PC-3 (cell line): ENCODE measurements at regions not wholly inside any gene's neighbourhood (a gene's known extent, or its start where the extent isn't known, plus 50 kb on each side); places are given as distances from the start of the nearest gene placed in this dataset.

Experiments
- EZH2 ChIP-seq: fragments of 300-600 bp; sonication (generic); IDR thresholded peaks from one replicate; pipeline ENCODE4 v1.6.1; 2017; ENCODE audit warnings: antibody characterized with exemption, mild to moderate bottlenecking, low read length; ENCODE audit not compliant: unreplicated experiment
- EZH2phosphoT487 ChIP-seq: fragments of 300-600 bp; sonication (generic); IDR thresholded peaks from 2 replicates; pipeline ENCODE4 v1.6.1; 2018; ENCODE audit warnings: mild to moderate bottlenecking, antibody characterized with exemption, low read length, borderline replicate concordance

DNA sequence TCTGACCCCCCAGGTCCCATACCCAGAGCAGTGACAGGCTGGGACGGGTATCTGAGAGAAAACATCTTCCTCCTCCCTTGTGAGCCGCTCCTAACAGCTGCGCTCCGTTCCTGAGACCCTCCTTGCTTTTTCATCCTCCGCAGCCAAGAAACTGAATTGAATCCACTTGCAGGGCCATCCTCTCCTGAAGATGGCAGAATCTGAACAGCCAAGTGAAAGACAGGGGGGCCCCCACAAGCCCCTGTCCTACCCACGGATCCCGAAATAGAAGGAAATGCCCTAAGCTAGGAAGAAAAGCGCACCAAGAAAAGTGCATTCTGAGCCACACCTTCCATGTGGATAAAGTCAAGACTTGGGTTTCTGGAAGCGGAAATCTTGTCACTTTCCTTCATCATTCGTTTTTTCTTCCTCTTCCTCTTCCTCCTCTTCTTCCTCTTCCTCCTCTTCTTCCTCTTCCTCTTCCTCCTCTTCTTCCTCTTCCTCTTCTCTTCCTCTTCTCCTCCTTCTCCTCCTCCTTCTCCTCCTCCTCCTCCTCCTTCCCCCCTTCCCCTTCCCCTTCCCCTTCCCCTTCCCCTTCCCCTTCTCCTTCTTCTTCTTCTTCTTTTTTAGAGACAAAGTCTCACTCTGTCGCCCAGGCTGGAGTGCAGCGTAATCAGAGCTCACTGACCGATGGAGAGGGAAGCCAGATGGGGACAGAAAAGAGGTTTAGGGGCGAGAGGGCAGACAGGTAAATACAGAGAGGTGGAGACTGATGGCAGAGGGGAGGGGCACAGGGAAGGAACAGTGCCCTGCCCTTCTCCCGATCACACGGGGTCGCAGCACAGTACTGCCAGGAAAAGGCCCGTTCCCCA, 86.0 kb upstream of the WWC2 start:
- TF ChIP-seq EZH2 (no peak), EZH2phosphoT487 (no peak)
